ENCODE measurements at regions not wholly inside any gene's neighbourhood (a gene's known extent, or its start where the extent isn't known, plus 50 kb on each side); places are given as distances from the start of the nearest gene placed in this dataset.
"Not testable (repeated sequence)": the region's sequence is repeated elsewhere in the genome, so short reads cannot be mapped to it uniquely, and the experiment has no call there.

GRCh38 chr10:42987121-42987541, 89.7 kb upstream of the RET start:
- DNase-seq (ENCODE audit: low read depth in 2 of 2), result no peak

- no peak for DNase-seq (ENCODE audit: low read depth in 2 of 2)
Measured at GRCh38 chr10:42987575-42987974, 89.3 kb upstream of the RET start.

- no peak for DNase-seq (ENCODE audit: low read depth in 2 of 2)
Measured at GRCh38 chr10:42988069-42988468, 88.8 kb upstream of the RET start.

GRCh38 chr10:42988517-42989395, 88.1 kb upstream of the RET start:
- DNase-seq (ENCODE audit: low read depth in 2 of 2), result peak in 1 of 2 donors; percentile 8

- DNase-seq (ENCODE audit: low read depth in 2 of 2), result no peak
Measured at GRCh38 chr10:42989481-42989921, 87.4 kb upstream of the RET start.

GRCh38 chr10:42990016-42990720, 86.7 kb upstream of the RET start:
- no peak for DNase-seq (ENCODE audit: low read depth in 2 of 2)

- DNase-seq (ENCODE audit: low read depth in 2 of 2), result no peak
Measured at GRCh38 chr10:42990721-42991441, 86.0 kb upstream of the RET start.

- DNase-seq (ENCODE audit: low read depth in 2 of 2), result no peak
Measured at GRCh38 chr10:42991442-42992098, 85.3 kb upstream of the RET start.

GRCh38 chr10:42992156-42992956, 84.5 kb upstream of the RET start:
- DNase-seq (ENCODE audit: low read depth in 2 of 2), result no peak

- no peak for DNase-seq (ENCODE audit: low read depth in 2 of 2)
Measured at GRCh38 chr10:42992957-42993390, 83.9 kb upstream of the RET start.

GRCh38 chr10:42994909-42995308, 82.0 kb upstream of the RET start:
- DNase-seq (ENCODE audit: low read depth in 2 of 2), result not testable (repeated sequence)

GRCh38 chr10:42995537-42995936, 81.3 kb upstream of the RET start:
- no peak for DNase-seq (ENCODE audit: low read depth in 2 of 2)

- no peak for DNase-seq (ENCODE audit: low read depth in 2 of 2)
Measured at GRCh38 chr10:42996588-42996987, 80.3 kb upstream of the RET start.

GRCh38 chr10:42997151-42997848, 79.6 kb upstream of the RET start:
- no peak for DNase-seq (ENCODE audit: low read depth in 2 of 2)

- no peak for DNase-seq (ENCODE audit: low read depth in 2 of 2)
Measured at GRCh38 chr10:42997849-42998165, 79.1 kb upstream of the RET start.

- no peak for DNase-seq (ENCODE audit: low read depth in 2 of 2)
Measured at GRCh38 chr10:42998481-42999384, 78.1 kb upstream of the RET start.

- no peak for DNase-seq (ENCODE audit: low read depth in 2 of 2)
Measured at GRCh38 chr10:42999385-43000020, 77.4 kb upstream of the RET start.

GRCh38 chr10:43000021-43000411, 76.9 kb upstream of the RET start:
- DNase-seq (ENCODE audit: low read depth in 2 of 2), result no peak

Data from stimulated activated CD8-positive, alpha-beta memory T cell treated with anti-CD3 and anti-CD28 coated beads, Interleukin-7, amount 100 ng/mL, for 4 hours (primary cell).